GM21529 (cell line): ENCODE measurements at regions not wholly inside any gene's neighbourhood (a gene's known extent, or its start where the extent isn't known, plus 50 kb on each side); places are given as distances from the start of the nearest gene placed in this dataset.

Source experiments
- ATAC-seq: cut with Tn5 transposase; IDR thresholded peaks from one replicate; pipeline ENCODE4 v1.9.1; 2021; ENCODE audit not compliant: unreplicated experiment

GRCh38 chr5:35478856-35479682, 138.6 kb upstream of the SPEF2 start:
- no peak for ATAC-seq

- ATAC-seq, result no peak
Measured at GRCh38 chr5:35477911-35478310, 139.8 kb upstream of the SPEF2 start.

GRCh38 chr5:35477321-35477720, 140.3 kb upstream of the SPEF2 start:
- no peak for ATAC-seq

GRCh38 chr5:35476797-35477196, 140.9 kb upstream of the SPEF2 start:
- no peak for ATAC-seq

GRCh38 chr5:35476036-35476435, 141.6 kb upstream of the SPEF2 start:
- ATAC-seq, result no peak

GRCh38 chr5:35473589-35473988, 144.1 kb upstream of the SPEF2 start:
- no peak for ATAC-seq

GRCh38 chr5:35470866-35471265, 146.8 kb upstream of the SPEF2 start:
- no peak for ATAC-seq

GRCh38 chr5:35468811-35469210, 148.9 kb upstream of the SPEF2 start:
- no peak for ATAC-seq

- no peak for ATAC-seq
Measured at GRCh38 chr5:35466746-35467145, 150.9 kb upstream of the SPEF2 start.

- ATAC-seq, result no peak
Measured at GRCh38 chr5:35464757-35465156, 152.9 kb upstream of the SPEF2 start.

GRCh38 chr5:35461530-35461929, 156.1 kb upstream of the SPEF2 start:
- no peak for ATAC-seq

- no peak for ATAC-seq
Measured at GRCh38 chr5:35458824-35459207, 158.8 kb upstream of the SPEF2 start.

- no peak for ATAC-seq
Measured at GRCh38 chr5:35457912-35458823, 159.5 kb upstream of the SPEF2 start.

GRCh38 chr5:35456506-35456905, 161.2 kb upstream of the SPEF2 start:
- no peak for ATAC-seq

- no peak for ATAC-seq
Measured at GRCh38 chr5:35454011-35454525, 163.6 kb upstream of the SPEF2 start.

GRCh38 chr5:35443803-35444595, 173.7 kb upstream of the SPEF2 start:
- no peak for ATAC-seq

GRCh38 chr5:35442885-35443639, 174.6 kb upstream of the SPEF2 start:
- no peak for ATAC-seq

GRCh38 chr5:35440409-35440808, 177.3 kb upstream of the SPEF2 start:
- no peak for ATAC-seq

GRCh38 chr5:35438786-35439185, 178.9 kb upstream of the SPEF2 start:
- ATAC-seq, result no peak

GRCh38 chr5:35438288-35438687, 179.4 kb upstream of the SPEF2 start:
- ATAC-seq, result no peak
